ENCODE measurements at regions not wholly inside any gene's neighbourhood (a gene's known extent, or its start where the extent isn't known, plus 50 kb on each side); places are given as distances from the start of the nearest gene placed in this dataset.

- H3K9me3 ChIP-seq (ENCODE audit: control insufficient read depth, low read length): no peaks in the 10 kb centered on the region
- no peak overlapping the region for H3K4me3 ChIP-seq (ENCODE audit: low read length)
- 92% methylated on average over 2 of the region's 2 CpGs for WGBS
- H3K27ac ChIP-seq (ENCODE audit: low read length): no peak overlapping the region
- no peak for DNase-seq
- ATAC-seq: no peak
- H3K4me1 ChIP-seq (ENCODE audit: control insufficient read depth, insufficient read depth, low read length): no peaks in the 10 kb centered on the region
- intact Hi-C loops (cut with DNase I): no loop called here
- no peaks in the 10 kb centered on the region for H3K27me3 ChIP-seq (ENCODE audit: control insufficient read depth, insufficient read depth)
These were observed 152.1 kb upstream of the THRB start for GRCh38 chr3:24646790-24647189.

DNA sequence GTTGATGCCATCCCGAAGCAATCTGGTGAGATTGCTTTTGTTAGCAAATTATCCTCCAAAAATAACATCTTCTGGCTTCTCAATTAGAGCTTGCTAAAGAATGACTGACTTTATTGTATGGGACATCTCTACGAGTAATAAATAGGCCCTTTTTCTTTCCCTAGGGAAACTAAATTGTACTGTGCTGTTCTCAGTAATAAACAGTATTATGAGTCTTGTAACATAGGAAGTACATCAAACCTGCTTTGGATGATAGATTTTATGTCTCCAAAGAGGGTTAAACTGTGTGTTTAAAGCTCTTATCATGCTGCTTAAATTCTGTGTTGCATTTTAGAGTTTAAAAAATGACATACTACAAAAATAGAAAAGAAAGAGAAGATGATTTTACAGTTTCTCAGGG lies 153.4 kb upstream of the THRB start:
- Histone ChIP-seq H3K27ac (ENCODE audit: low read length) (no peak overlapping the region), H3K4me3 (ENCODE audit: low read length) (no peak overlapping the region), H3K9me3 (ENCODE audit: control insufficient read depth, low read length) (no peaks in the 10 kb centered on the region), H3K4me1 (ENCODE audit: control insufficient read depth, insufficient read depth, low read length) (no peaks in the 10 kb centered on the region), H3K27me3 (ENCODE audit: control insufficient read depth, insufficient read depth) (no peaks in the 10 kb centered on the region)
- DNase-seq: no peak
- intact Hi-C loops (cut with DNase I): no loop called here
- WGBS: 40% methylated on average over 2 of the region's 2 CpGs
- ATAC-seq: no peak

DNA sequence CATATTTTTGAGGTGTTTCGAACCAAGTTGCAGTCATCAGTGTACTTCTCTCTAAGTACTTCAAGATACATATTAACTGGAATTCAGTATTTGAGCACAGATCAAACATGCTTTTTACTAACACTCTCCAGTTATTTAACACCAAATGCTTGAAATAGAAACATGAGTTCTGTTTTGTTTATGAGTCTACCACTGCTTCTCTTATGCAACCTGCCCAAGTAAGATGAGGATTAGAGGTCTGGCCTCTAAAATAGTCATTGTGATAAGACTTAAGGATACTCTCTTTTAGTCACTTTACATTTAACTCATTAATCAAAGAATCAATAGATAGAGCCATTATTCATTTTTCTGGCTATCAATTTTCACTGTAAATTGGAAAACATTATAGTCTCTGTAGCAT lies 156.2 kb upstream of the THRB start:
- no peak overlapping the region for H3K27ac ChIP-seq (ENCODE audit: low read length)
- no peak overlapping the region for H3K4me3 ChIP-seq (ENCODE audit: low read length)
- H3K9me3 ChIP-seq (ENCODE audit: control insufficient read depth, low read length): no peaks in the 10 kb centered on the region
- no peaks in the 10 kb centered on the region for H3K27me3 ChIP-seq (ENCODE audit: control insufficient read depth, insufficient read depth)
- no peak for ATAC-seq
- intact Hi-C loops (cut with DNase I): no loop called here
- 81% methylated on average over 1 of the region's 1 CpG for WGBS
- H3K4me1 ChIP-seq (ENCODE audit: control insufficient read depth, insufficient read depth, low read length): no peaks in the 10 kb centered on the region
- DNase-seq: no peak

- Histone ChIP-seq H3K9me3 (ENCODE audit: control insufficient read depth, low read length) (no peaks in the 10 kb centered on the region), H3K4me1 (ENCODE audit: control insufficient read depth, insufficient read depth, low read length) (no peaks in the 10 kb centered on the region), H3K4me3 (ENCODE audit: low read length) (no peak overlapping the region), H3K27me3 (ENCODE audit: control insufficient read depth, insufficient read depth) (no peaks in the 10 kb centered on the region), H3K27ac (ENCODE audit: low read length) (no peak overlapping the region)
- ATAC-seq: no peak
- intact Hi-C loops (cut with DNase I): no loop called here
- 77% methylated on average over 1 of the region's 1 CpG for WGBS
- no peak for DNase-seq
These were observed 163.3 kb upstream of the THRB start for GRCh38 chr3:24657870-24658510.

GRCh38 chr3:24661175-24661584 lies 166.5 kb upstream of the THRB start:
- WGBS: 80% methylated on average over 3 of the region's 3 CpGs
- no peak overlapping the region for H3K27ac ChIP-seq (ENCODE audit: low read length)
- H3K4me1 ChIP-seq (ENCODE audit: control insufficient read depth, insufficient read depth, low read length): no peaks in the 10 kb centered on the region
- no peaks in the 10 kb centered on the region for H3K9me3 ChIP-seq (ENCODE audit: control insufficient read depth, low read length)
- H3K27me3 ChIP-seq (ENCODE audit: control insufficient read depth, insufficient read depth): no peaks in the 10 kb centered on the region
- H3K4me3 ChIP-seq (ENCODE audit: low read length): no peak overlapping the region
- DNase-seq (no peak), ATAC-seq (no peak)
- intact Hi-C loops (cut with DNase I): no loop called here

DNA sequence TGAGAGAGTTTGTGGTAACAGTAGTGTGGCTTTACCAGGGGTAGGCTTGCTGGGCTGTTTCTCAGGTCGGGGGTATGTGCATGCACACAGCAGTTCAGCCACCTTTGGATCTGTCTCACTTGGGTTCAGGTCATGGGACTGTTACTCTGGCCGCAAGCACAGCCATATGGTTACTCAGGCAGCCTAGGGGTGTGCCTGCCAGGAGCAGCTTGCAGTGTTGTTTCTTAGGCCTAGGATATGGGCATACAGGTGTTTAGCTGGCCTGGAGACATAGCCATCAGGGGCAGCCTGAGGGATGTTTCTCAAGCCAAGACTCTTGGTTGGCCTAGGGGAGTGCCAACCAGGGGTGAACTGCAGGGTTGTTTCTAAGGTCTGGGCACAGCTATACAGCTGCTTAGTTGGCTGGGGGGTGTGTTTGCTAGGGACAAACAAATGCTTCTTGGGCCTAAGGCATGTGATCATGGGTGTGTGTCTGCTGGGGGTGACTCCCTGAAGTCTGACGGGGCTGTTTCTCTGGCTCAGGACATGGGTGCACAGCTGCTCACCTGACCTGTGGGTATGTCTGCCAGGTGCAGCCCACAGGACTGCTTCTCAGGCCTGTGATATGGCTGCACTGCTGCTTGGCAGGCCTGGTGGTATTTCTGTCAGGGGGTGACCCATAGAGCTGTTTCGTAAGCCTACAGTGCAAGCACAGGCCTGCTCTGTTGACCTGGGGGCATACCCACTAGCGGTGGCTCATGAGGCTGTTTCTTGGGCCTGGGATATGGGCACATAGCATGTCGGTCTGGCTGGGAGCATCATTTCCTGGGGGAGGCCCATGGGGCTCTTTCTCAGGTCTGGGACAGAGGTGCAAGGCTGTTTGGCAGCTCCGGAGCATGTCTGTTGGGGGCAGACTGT lies 168.0 kb upstream of the THRB start:
- H3K9me3 ChIP-seq (ENCODE audit: control insufficient read depth, low read length): no peaks in the 10 kb centered on the region
- WGBS: 90% methylated on average over 7 of the region's 7 CpGs
- DNase-seq (peak in 1 of 3 donors; percentile 6), ATAC-seq (no peak)
- no peak overlapping the region for H3K4me3 ChIP-seq (ENCODE audit: low read length)
- no peaks in the 10 kb centered on the region for H3K27me3 ChIP-seq (ENCODE audit: control insufficient read depth, insufficient read depth)
- H3K4me1 ChIP-seq (ENCODE audit: control insufficient read depth, insufficient read depth, low read length): no peaks in the 10 kb centered on the region
- intact Hi-C loops (cut with DNase I): no loop called here
- no peak overlapping the region for H3K27ac ChIP-seq (ENCODE audit: low read length)

DNA sequence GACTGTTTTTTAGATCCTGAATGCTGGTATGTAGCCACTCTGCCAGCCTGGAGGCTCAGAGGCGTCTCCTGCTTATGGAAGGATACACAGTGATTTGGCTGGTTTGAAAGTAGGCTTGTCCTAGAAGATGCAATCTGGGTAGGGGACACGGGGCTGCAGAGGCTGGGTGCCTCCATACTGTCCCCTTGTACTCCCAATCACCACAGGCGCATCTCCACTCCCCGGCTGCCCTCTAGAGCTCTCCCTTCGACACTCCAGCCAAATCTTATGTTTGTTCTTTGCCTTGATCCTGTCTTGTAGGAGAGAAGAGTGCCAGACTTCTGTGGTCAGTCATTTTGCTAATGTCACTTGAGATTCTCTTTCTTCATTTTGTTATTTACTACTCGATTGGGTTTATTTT lies 168.8 kb upstream of the THRB start:
- intact Hi-C loops (cut with DNase I): no loop called here
- WGBS: 85% methylated on average over 6 of the region's 6 CpGs
- Histone ChIP-seq H3K4me3 (ENCODE audit: low read length) (no peak overlapping the region), H3K27ac (ENCODE audit: low read length) (no peak overlapping the region), H3K27me3 (ENCODE audit: control insufficient read depth, insufficient read depth) (no peaks in the 10 kb centered on the region), H3K9me3 (ENCODE audit: control insufficient read depth, low read length) (no peaks in the 10 kb centered on the region), H3K4me1 (ENCODE audit: control insufficient read depth, insufficient read depth, low read length) (no peaks in the 10 kb centered on the region)
- ATAC-seq: no peak
- DNase-seq: no peak

DNA sequence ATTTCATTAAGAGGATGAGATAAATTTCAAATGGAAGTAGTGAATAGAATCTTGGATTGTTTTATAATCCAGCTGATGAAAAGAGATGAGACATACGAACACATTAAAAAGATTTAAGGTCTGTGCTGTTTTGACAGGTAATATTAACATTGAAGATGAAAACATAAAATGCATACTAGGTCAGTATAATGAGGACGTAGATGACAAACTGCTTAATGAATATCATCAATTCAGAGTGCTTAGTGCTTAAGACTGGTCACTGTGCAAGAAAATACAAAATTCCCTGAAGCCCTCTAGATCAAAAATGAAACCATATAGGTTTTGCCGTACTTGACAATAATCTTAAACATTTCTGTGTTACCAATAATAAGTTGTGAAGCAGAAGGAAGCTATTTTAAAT lies 173.4 kb upstream of the THRB start:
- 86% methylated on average over 3 of the region's 3 CpGs for whole genome bisulfite sequencing
- intact Hi-C loops (cut with DNase I): no loop called here
- no peaks in the 10 kb centered on the region for H3K9me3 ChIP-seq (ENCODE audit: control insufficient read depth, low read length)

GRCh38 chr3:24670871-24671270 lies 176.2 kb upstream of the THRB start:
- no peaks in the 10 kb centered on the region for H3K4me1 ChIP-seq (ENCODE audit: control insufficient read depth, insufficient read depth, low read length)
- intact Hi-C loops (cut with DNase I): no loop called here
- H3K27ac ChIP-seq (ENCODE audit: low read length): no peak overlapping the region
- H3K9me3 ChIP-seq (ENCODE audit: control insufficient read depth, low read length): no peaks in the 10 kb centered on the region
- H3K4me3 ChIP-seq (ENCODE audit: low read length): no peak overlapping the region
- 91% methylated on average over 3 of the region's 3 CpGs for WGBS
- ATAC-seq: no peak
- H3K27me3 ChIP-seq (ENCODE audit: control insufficient read depth, insufficient read depth): no peaks in the 10 kb centered on the region
- DNase-seq: no peak

More for the DNA sequence above, 173.4 kb upstream of the THRB start:
- Histone ChIP-seq H3K4me1 (ENCODE audit: control insufficient read depth, insufficient read depth, low read length) (no peaks in the 10 kb centered on the region), H3K27me3 (ENCODE audit: control insufficient read depth, insufficient read depth) (no peaks in the 10 kb centered on the region), H3K4me3 (ENCODE audit: low read length) (no peak overlapping the region), H3K27ac (ENCODE audit: low read length) (no peak overlapping the region)
- ATAC-seq (no peak), DNase-seq (no peak)

GRCh38 chr3:24673596-24673995 lies 178.9 kb upstream of the THRB start:
- Histone ChIP-seq H3K4me3 (ENCODE audit: low read length) (no peak overlapping the region), H3K4me1 (ENCODE audit: control insufficient read depth, insufficient read depth, low read length) (no peaks in the 10 kb centered on the region), H3K27ac (ENCODE audit: low read length) (no peak overlapping the region), H3K27me3 (ENCODE audit: control insufficient read depth, insufficient read depth) (no peaks in the 10 kb centered on the region), H3K9me3 (ENCODE audit: control insufficient read depth, low read length) (no peaks in the 10 kb centered on the region)
- ATAC-seq: no peak
- intact Hi-C loops (cut with DNase I): no loop called here
- no peak for DNase-seq
- 51% methylated on average over 1 of the region's 1 CpG for WGBS

DNA sequence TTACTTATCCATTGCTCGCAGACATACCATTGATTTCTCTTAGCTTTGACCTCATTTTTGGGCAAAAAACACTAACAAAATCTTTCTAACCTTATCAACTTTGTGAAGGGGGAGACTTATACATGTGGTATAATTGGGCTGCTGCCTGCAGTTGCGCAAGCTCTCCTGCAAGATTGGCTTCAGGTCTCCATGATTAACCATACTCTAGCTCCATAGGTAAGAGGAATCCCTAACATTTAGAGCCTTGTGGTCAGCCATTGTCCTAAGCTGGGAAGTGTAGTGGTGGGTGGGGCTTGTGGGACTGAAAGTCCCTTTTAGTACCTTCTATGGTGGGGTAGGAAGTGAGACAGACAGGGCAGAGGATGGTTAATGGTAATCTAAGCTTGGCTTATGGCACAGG lies 179.6 kb upstream of the THRB start:
- Histone ChIP-seq H3K9me3 (ENCODE audit: control insufficient read depth, low read length) (no peaks in the 10 kb centered on the region), H3K27ac (ENCODE audit: low read length) (no peak overlapping the region), H3K4me3 (ENCODE audit: low read length) (no peak overlapping the region), H3K27me3 (ENCODE audit: control insufficient read depth, insufficient read depth) (no peaks in the 10 kb centered on the region), H3K4me1 (ENCODE audit: control insufficient read depth, insufficient read depth, low read length) (no peaks in the 10 kb centered on the region)
- 77% methylated on average over 2 of the region's 2 CpGs for WGBS
- intact Hi-C loops (cut with DNase I): no loop called here
- peak in 2 of 3 donors; percentile 46 to 78 for DNase-seq
- peak in 1 of 2 donors; percentile 36 for ATAC-seq

Measured in right cardiac atrium (tissue), 5 donors.